Neural progenitor cell (in vitro differentiated cells): ENCODE measurements at regions not wholly inside any gene's neighbourhood (a gene's known extent, or its start where the extent isn't known, plus 50 kb on each side); places are given as distances from the start of the nearest gene placed in this dataset.

ENCODE experiments used
- EZH2 ChIP-seq: fragments of 200-600 bp; sonication (generic); IDR thresholded peaks from 2 replicates; pipeline ENCODE4 v1.6.1; 2017; ENCODE audit warnings: antibody characterized with exemption, mild to moderate bottlenecking, moderate library complexity
- TF ChIP-seq, protein P1 (sequence below): fragments of 200-600 bp; sonication (generic); IDR thresholded peaks from 2 replicates; pipeline ENCODE4 v1.5.1; 2017; ENCODE audit warnings: antibody characterized with exemption, mild to moderate bottlenecking

- TF ChIP-seq EZH2: no peak
- TF ChIP-seq, protein P1, sequence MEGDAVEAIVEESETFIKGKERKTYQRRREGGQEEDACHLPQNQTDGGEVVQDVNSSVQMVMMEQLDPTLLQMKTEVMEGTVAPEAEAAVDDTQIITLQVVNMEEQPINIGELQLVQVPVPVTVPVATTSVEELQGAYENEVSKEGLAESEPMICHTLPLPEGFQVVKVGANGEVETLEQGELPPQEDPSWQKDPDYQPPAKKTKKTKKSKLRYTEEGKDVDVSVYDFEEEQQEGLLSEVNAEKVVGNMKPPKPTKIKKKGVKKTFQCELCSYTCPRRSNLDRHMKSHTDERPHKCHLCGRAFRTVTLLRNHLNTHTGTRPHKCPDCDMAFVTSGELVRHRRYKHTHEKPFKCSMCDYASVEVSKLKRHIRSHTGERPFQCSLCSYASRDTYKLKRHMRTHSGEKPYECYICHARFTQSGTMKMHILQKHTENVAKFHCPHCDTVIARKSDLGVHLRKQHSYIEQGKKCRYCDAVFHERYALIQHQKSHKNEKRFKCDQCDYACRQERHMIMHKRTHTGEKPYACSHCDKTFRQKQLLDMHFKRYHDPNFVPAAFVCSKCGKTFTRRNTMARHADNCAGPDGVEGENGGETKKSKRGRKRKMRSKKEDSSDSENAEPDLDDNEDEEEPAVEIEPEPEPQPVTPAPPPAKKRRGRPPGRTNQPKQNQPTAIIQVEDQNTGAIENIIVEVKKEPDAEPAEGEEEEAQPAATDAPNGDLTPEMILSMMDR: no peak
These were observed 392.2 kb upstream of the KLF4 start for GRCh38 chr9:107881626-107882300.
